ENCODE measurements at regions not wholly inside any gene's neighbourhood (a gene's known extent, or its start where the extent isn't known, plus 50 kb on each side); places are given as distances from the start of the nearest gene placed in this dataset.
"Not testable (repeated sequence)": the region's sequence is repeated elsewhere in the genome, so short reads cannot be mapped to it uniquely, and the experiment has no call there.

DNA sequence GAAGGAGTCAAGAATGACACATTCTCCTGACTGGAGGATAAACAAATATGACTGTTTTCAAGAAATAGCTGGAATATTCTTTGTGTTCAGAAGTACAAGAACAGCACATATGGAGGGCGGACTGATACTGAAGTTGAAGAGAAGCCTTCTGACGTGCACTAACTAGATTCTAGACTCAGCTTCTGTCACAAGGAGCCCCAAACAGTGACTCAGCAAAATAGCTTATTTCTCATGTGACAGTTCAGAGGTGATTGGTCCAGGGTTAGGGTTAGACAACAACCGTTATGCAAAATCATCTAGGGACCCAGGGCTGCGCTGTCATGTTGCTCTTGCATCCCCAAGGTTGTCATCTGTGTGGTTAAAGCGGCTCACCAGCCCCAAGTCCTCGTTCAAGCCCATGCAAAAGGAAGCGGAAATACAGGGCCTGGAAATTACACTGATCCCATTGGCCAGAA lies 76.6 kb downstream of the LAT start:
- not testable (repeated sequence) for H3F3A ChIP-seq (ENCODE audit: insufficient read depth)

DNA sequence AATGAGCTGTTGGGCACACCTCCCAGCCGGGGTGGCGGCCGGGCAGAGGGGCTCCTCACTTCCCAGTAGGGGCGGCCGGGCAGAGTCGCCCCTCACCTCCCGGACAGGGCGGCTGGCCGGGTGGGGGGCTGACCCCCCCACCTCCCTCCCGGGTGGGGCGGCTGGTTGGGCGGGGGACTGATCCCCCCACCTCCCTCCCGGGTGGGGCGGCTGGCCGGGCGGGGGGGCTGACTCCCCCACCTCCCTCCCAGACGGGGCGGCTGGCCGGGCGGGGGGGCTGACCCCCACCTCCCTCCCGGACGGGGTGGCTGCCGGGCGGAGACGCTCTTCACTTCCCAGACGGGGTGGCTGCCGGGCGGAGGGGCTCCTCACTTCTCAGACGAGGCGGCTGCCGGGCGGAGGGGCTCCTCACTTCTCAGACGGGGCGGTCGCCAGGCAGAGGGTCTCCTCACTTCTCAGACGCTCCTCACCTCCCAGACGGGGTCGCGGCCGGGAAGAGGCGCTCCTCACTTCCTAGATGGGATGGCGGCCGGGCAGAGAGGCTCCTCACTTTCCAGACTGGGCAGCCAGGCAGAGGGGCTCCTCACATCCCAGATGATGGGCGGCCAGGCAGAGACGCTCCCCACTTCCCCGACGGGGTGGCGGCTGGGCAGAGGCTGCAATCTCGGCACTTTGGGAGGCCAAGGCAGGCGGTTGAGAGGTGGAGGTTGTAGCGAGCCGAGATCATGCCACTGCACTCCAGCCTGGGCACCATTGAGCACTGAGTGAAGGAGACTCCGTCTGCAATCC lies 75.4 kb downstream of the LAT start:
- not testable (repeated sequence) for H3K79me2 ChIP-seq (ENCODE audit: insufficient read depth, low read length); H4K20me1 ChIP-seq (ENCODE audit: low read depth, low read length); H3K4me2 ChIP-seq (ENCODE audit: low read depth, low read length, poor library complexity, severe bottlenecking); H2AFZ ChIP-seq (ENCODE audit: low read depth, low read length, severe bottlenecking); H3K27ac ChIP-seq (ENCODE audit: low read depth, low read length); H3F3A ChIP-seq (ENCODE audit: insufficient read depth); H3K36me3 ChIP-seq (ENCODE audit: low read length); H3K4me3 ChIP-seq (ENCODE audit: insufficient read depth, low read length, poor library complexity, severe bottlenecking); H3K9ac ChIP-seq (ENCODE audit: low read length); H3K9me3 ChIP-seq (ENCODE audit: insufficient read depth, low read length); H3K9me2 ChIP-seq (replicated peaks; ENCODE audit: insufficient read depth, low read length); H3K27me3 ChIP-seq (ENCODE audit: low read length)

More for the DNA sequence above, 76.6 kb downstream of the LAT start:
- H3K9me3 ChIP-seq (ENCODE audit: insufficient read depth, low read length); H3K9ac ChIP-seq (ENCODE audit: low read length); H3K27me3 ChIP-seq (ENCODE audit: low read length); H4K20me1 ChIP-seq (ENCODE audit: low read depth, low read length); H3K79me2 ChIP-seq (ENCODE audit: insufficient read depth, low read length); H3K9me2 ChIP-seq (replicated peaks; ENCODE audit: insufficient read depth, low read length); H3K4me2 ChIP-seq (ENCODE audit: low read depth, low read length, poor library complexity, severe bottlenecking); H3K4me3 ChIP-seq (ENCODE audit: insufficient read depth, low read length, poor library complexity, severe bottlenecking); H3K27ac ChIP-seq (ENCODE audit: low read depth, low read length); H3K36me3 ChIP-seq (ENCODE audit: low read length); H2AFZ ChIP-seq (ENCODE audit: low read depth, low read length, severe bottlenecking): not testable (repeated sequence)

DNA sequence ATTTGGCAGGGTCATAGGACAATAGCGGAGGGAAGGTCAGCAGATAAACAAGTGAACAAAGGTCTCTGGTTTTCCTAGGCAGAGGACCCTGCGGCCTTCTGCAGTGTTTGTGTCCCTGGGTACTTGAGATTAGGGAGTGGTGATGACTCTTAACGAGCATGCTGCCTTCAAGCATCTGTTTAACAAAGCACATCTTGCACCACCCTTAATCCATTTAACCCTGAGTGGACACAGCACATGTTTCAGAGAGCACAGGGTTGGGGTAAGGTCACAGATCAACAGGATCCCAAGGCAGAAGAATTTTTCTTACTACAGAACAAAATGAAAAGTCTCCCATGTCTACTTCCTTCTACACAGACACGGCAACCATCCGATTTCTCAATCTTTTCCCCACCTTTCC lies 74.7 kb downstream of the LAT start:
- H3K27me3 ChIP-seq (ENCODE audit: low read length); H3K36me3 ChIP-seq (ENCODE audit: low read length); H3K27ac ChIP-seq (ENCODE audit: low read depth, low read length); H3K4me3 ChIP-seq (ENCODE audit: insufficient read depth, low read length, poor library complexity, severe bottlenecking); H3K9me2 ChIP-seq (replicated peaks; ENCODE audit: insufficient read depth, low read length); H3K79me2 ChIP-seq (ENCODE audit: insufficient read depth, low read length); H3F3A ChIP-seq (ENCODE audit: insufficient read depth); H3K4me2 ChIP-seq (ENCODE audit: low read depth, low read length, poor library complexity, severe bottlenecking); H3K9me3 ChIP-seq (ENCODE audit: insufficient read depth, low read length); H3K9ac ChIP-seq (ENCODE audit: low read length); H4K20me1 ChIP-seq (ENCODE audit: low read depth, low read length); H2AFZ ChIP-seq (ENCODE audit: low read depth, low read length, severe bottlenecking): not testable (repeated sequence)
